ENCODE measurements at regions not wholly inside any gene's neighbourhood (a gene's known extent, or its start where the extent isn't known, plus 50 kb on each side); places are given as distances from the start of the nearest gene placed in this dataset.

DNA sequence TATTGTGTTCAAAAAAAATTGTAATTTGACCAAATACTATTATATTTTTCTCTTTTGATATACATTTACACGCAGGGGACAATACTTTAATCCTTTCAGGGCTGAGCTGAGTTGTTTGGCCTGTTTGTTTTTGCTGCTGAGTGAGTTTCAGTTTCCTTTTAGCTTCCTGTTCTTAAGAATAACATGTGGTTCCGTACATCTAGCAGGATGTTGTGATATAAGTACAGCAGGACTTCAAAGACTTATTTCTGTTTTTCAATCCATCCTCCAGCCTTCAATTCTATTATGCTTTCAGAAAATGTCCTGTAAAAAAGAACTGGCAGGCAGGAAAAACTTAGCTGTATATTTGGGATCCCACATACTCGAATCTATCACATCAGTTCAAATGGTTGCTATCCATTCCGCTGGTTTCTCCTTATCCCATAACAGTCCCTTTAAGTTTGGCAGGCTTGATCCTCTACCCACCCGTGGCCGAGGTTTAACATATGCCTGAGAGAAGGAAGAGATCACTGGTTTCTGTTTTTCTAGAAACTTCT lies 1037.3 kb upstream of the ACO1 start:
- peak overlapping the region; percentile 37 for H3K4me3 ChIP-seq (ENCODE audit: low read depth, low read length)
- DNase-seq (ENCODE audit: low read depth) = peak; percentile 90

DNA sequence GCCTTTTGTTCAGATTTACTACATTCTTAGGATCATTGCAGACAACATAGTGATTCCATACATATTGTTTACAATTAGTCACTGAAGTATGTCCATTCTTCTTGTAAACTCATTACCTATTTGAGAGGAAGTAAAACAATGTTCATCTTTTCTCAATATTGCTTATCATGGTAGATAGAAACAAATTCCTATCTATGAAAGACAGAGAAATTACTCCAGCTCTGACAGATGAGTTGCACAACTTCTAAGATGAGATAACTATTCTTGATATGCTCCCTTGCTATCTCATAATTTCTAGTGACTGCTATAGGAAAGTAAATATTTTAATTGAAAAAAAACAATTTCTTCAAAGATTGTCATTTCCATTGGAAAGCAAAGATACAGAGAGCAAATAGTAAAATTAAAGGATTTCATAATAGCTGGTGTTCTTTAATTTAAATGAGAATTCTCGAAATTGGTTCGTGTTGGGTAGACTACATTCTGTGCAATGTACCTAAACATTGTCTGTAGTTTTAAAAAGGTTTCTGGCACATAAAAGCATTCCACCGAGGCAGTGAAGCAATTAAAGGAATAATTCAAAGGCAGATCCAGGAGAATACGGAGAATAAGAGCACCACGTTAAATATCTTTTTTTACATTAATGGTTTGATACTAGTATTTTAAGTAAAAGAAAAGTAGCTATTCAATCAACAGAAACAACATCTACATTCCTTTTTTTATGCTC lies 1029.1 kb upstream of the ACO1 start:
- no peak overlapping the region for H3K4me3 ChIP-seq (ENCODE audit: low read depth, low read length)
- DNase-seq (ENCODE audit: low read depth) = no peak
- TF ChIP-seq, protein P1, sequence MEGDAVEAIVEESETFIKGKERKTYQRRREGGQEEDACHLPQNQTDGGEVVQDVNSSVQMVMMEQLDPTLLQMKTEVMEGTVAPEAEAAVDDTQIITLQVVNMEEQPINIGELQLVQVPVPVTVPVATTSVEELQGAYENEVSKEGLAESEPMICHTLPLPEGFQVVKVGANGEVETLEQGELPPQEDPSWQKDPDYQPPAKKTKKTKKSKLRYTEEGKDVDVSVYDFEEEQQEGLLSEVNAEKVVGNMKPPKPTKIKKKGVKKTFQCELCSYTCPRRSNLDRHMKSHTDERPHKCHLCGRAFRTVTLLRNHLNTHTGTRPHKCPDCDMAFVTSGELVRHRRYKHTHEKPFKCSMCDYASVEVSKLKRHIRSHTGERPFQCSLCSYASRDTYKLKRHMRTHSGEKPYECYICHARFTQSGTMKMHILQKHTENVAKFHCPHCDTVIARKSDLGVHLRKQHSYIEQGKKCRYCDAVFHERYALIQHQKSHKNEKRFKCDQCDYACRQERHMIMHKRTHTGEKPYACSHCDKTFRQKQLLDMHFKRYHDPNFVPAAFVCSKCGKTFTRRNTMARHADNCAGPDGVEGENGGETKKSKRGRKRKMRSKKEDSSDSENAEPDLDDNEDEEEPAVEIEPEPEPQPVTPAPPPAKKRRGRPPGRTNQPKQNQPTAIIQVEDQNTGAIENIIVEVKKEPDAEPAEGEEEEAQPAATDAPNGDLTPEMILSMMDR (conservative IDR thresholded peaks at IDR 0.05; ENCODE audit: low read depth, low read length) = no peak

More for the DNA sequence above, 1037.3 kb upstream of the ACO1 start:
- TF ChIP-seq, protein P1 (conservative IDR thresholded peaks at IDR 0.05; ENCODE audit: low read depth, low read length) = no peak

DNA sequence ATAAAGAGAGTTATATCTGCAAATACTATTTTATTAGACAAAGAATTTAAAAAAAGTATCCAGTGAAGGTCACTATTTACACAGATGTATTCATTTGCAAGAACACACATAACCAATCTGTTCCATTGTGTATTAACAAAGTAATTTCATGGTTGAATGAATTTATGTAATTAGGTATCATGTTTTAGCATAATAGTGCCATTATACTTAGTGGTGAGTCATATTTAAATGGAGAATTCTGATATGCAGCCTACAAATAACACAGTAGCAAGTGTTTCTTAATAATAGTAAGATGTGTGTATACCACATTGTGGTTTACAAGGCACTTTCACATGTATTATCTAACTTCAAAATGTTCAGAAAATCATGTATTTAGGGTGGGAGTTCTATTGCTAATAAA lies 1028.5 kb upstream of the ACO1 start:
- DNase-seq (ENCODE audit: low read depth) = no peak
- H3K4me3 ChIP-seq (ENCODE audit: low read depth, low read length) = no peak overlapping the region
- TF ChIP-seq, protein P1 (conservative IDR thresholded peaks at IDR 0.05; ENCODE audit: low read depth, low read length) = no peak

DNA sequence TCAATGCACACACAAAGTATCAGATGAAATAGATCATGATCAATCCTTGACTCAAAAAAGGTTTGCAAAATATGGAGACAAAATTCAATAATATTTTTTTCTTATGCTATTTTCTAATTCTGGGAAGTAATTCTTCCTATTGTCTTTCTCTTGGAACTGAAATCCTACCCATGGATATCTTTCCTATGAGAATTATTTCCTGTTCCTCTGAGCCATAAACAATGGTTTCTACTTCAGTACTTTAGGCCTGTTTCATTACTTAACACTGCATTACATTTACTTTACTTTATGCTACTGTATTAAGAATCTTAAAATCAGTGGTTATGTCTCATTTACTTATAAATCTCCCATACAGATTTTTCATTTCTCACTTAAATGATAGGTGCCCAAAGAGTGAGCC lies 1025.4 kb upstream of the ACO1 start:
- TF ChIP-seq, protein P1 (conservative IDR thresholded peaks at IDR 0.05; ENCODE audit: low read depth, low read length) = no peak
- no peak overlapping the region for H3K4me3 ChIP-seq (ENCODE audit: low read depth, low read length)
- no peak for DNase-seq (ENCODE audit: low read depth)

DNA sequence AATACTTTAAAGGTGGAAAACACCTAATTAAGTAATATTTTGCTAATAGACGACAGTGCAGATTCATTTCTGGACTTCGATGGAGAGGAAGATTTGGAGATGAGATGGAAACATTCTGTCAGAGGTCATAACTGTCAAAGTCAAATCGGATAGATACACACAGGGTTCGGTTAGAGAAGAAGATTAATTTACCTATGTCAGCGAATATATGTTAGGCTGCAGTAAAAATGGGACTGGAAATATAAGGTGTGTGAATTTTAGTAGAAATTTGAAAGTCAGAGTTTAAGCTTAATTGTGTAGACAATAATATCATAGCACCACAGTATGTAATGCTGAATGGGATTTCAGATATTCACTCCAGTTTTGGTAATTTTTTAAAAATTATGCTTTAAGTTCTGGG lies 1020.3 kb upstream of the ACO1 start:
- no peak overlapping the region for H3K4me3 ChIP-seq (ENCODE audit: low read depth, low read length)
- TF ChIP-seq, protein P1 (conservative IDR thresholded peaks at IDR 0.05; ENCODE audit: low read depth, low read length) = no peak
- DNase-seq (ENCODE audit: low read depth) = no peak

DNA sequence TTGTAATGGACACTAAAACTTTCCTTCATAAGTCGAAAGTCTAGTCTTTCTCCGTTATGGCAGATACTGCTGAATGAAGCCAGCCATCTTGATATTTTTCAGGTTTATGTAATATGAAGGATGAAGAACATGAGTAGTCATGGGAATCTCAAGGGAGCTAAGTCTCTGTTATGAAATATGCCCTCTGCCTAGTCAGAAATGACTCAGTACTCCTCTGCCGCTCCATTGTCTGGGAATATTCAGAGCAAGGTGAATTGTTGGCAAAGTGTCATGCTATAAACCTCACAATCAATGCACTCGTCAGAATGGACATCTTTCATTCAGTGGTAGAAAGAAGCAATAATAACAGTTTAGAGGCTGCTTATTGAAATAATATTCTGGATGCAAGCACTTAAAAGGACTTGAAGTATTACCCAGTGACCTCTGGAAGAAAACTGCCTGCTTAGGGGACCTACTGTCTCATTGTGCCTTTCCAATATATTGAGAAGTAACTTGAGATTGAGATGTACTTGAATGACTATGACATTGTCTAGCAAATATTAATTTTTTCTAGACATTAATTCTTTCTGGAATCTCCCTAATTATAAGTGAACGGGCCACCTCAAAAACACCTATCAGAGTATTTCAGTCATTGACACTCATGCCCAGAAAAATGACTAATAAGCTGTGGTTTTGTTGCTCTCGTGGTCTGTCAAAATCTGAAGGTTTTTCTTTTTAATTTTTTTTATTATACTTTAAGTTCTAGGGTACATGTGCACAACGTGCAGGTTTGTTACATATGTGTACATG lies 1011.5 kb upstream of the ACO1 start:
- TF ChIP-seq, protein P1 (conservative IDR thresholded peaks at IDR 0.05; ENCODE audit: low read depth, low read length) = no peak
- DNase-seq (ENCODE audit: low read depth) = no peak
- H3K4me3 ChIP-seq (ENCODE audit: low read depth, low read length) = no peak overlapping the region

All from choroid plexus epithelial cell (primary cell).